KMS-11 (cell line): ENCODE measurements at regions not wholly inside any gene's neighbourhood (a gene's known extent, or its start where the extent isn't known, plus 50 kb on each side); places are given as distances from the start of the nearest gene placed in this dataset.
A peak's percentile ranks its signal among the peaks of the same experiment; 100 is the strongest.
"Not testable (repeated sequence)": the region's sequence is repeated elsewhere in the genome, so short reads cannot be mapped to it uniquely, and the experiment has no call there.

ENCODE experiments used
- H2AFZ ChIP-seq: fragments of 200-600 bp; sonication (generic); 2 replicates; pipeline ENCODE4 v1.6.1; 2016; ENCODE audit warnings: antibody characterized with exemption, mixed run types, low read depth
- H3K27ac ChIP-seq: fragments of 200-600 bp; sonication (generic); 2 replicates; pipeline ENCODE4 v1.6.1; 2016; ENCODE audit warnings: mild to moderate bottlenecking, mixed run types
- H3K27me3 ChIP-seq: fragments of 200-600 bp; sonication (generic); 2 replicates; pipeline ENCODE4 v1.6.1; 2017; ENCODE audit warnings: mild to moderate bottlenecking, low read depth, mixed run types, moderate library complexity; ENCODE audit not compliant: insufficient read depth
- H3K36me3 ChIP-seq: fragments of 200-600 bp; sonication (generic); 2 replicates; pipeline ENCODE4 v1.6.1; 2017; ENCODE audit warnings: mild to moderate bottlenecking, mixed run types; ENCODE audit not compliant: insufficient read depth
- H3K4me1 ChIP-seq: fragments of 200-600 bp; sonication (generic); 2 replicates; pipeline ENCODE4 v1.6.1; 2016; ENCODE audit warnings: mild to moderate bottlenecking, low read depth, mixed run types; ENCODE audit not compliant: poor library complexity, severe bottlenecking
- H3K4me2 ChIP-seq: fragments of 200-600 bp; sonication (generic); 2 replicates; pipeline ENCODE4 v1.7.0; 2016; ENCODE audit warnings: mild to moderate bottlenecking, mixed run types
- H3K4me3 ChIP-seq: fragments of 200-600 bp; sonication (generic); IDR thresholded peaks from 2 replicates; pipeline ENCODE4 v1.6.1; 2017; ENCODE audit warnings: low read depth, low read length, mixed read lengths; ENCODE audit not compliant: insufficient read depth
- H3K79me2 ChIP-seq: fragments of 200-600 bp; sonication (generic); 2 replicates; pipeline ENCODE4 v1.6.1; 2016; ENCODE audit warnings: low read depth, mixed run types; ENCODE audit not compliant: insufficient read depth
- H3K9ac ChIP-seq: fragments of 200-600 bp; sonication (generic); 2 replicates; pipeline ENCODE4 v1.6.1; 2016; ENCODE audit warnings: mild to moderate bottlenecking, mixed run types
- H4K20me1 ChIP-seq: fragments of 200-600 bp; sonication (generic); 2 replicates; pipeline ENCODE4 v1.6.1; 2016; ENCODE audit warnings: mild to moderate bottlenecking, mixed run types; ENCODE audit not compliant: insufficient read depth
- TF ChIP-seq, protein P1 (sequence below): fragments of 200-600 bp; sonication (generic); conservative IDR thresholded peaks from 2 replicates; pipeline ENCODE4 v1.6.1; 2017; ENCODE audit warnings: low read depth, mild to moderate bottlenecking, antibody characterized with exemption, low read length, moderate library complexity, mixed read lengths

DNA sequence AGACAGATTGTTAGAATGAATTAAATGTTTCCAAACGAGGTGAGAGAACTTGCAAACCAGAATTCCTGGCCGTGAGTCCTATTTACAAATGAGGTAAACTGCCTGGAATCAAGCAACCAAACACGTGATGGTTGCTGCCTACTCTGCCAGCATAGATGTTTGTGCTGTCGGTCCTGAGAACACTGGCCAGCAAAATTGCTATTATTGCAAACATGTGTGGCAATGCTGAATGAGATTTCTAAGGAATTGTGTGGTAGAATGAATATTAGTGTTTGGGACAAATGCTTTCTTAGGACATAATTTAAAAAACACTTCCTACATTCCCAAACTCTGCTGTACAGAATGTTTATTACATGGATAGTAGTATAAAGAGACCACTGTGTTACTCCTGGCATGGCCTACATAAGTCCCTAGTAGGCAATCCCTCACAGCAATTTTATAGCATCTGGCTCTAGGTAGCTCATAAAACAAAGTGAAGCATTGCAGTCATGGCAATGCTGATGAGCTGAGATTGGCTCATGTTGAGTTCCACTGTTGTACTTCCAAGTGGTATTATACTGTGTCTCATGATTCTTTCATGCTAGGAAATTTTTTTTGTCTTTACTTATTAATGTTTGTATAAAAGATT is 605.2 kb upstream of the EPHA5 start:
- TF ChIP-seq, protein P1, sequence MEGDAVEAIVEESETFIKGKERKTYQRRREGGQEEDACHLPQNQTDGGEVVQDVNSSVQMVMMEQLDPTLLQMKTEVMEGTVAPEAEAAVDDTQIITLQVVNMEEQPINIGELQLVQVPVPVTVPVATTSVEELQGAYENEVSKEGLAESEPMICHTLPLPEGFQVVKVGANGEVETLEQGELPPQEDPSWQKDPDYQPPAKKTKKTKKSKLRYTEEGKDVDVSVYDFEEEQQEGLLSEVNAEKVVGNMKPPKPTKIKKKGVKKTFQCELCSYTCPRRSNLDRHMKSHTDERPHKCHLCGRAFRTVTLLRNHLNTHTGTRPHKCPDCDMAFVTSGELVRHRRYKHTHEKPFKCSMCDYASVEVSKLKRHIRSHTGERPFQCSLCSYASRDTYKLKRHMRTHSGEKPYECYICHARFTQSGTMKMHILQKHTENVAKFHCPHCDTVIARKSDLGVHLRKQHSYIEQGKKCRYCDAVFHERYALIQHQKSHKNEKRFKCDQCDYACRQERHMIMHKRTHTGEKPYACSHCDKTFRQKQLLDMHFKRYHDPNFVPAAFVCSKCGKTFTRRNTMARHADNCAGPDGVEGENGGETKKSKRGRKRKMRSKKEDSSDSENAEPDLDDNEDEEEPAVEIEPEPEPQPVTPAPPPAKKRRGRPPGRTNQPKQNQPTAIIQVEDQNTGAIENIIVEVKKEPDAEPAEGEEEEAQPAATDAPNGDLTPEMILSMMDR: no peak
- H2AFZ ChIP-seq: no peak overlapping the region
- H3K4me3 ChIP-seq: no peak overlapping the region
- H3K36me3 ChIP-seq: no peaks in the 10 kb centered on the region
- no peaks in the 10 kb centered on the region for H3K4me1 ChIP-seq
- H3K27me3 ChIP-seq: no peaks in the 10 kb centered on the region
- H4K20me1 ChIP-seq: no peaks in the 10 kb centered on the region
- no peak overlapping the region for H3K27ac ChIP-seq
- no peaks in the 10 kb centered on the region for H3K79me2 ChIP-seq
- no peak overlapping the region for H3K4me2 ChIP-seq
- H3K9ac ChIP-seq: no peak overlapping the region

DNA sequence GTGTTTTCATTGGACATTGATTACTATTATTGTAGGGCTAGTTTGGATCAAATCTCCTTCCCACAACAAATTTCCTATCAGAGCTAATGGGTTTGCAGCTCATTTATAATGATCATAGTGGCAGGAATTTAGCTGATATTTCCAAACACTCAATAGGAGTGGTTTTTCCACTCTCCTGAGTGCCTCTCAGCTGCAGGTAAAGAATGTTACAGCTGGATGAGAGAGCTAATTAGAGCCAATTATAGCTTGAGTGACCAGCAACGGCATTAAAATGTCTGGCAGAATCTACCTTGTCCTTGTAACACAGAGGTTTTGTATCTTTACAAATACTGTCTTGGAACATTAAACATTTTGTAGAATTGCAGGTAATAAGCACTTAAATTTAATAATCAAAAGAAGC is 602.8 kb upstream of the EPHA5 start:
- TF ChIP-seq, protein P1: no peak
- H3K79me2 ChIP-seq: no peaks in the 10 kb centered on the region
- H3K4me1 ChIP-seq: peaks cover 3% of the 10 kb centered on the region
- no peaks in the 10 kb centered on the region for H3K36me3 ChIP-seq
- H3K27me3 ChIP-seq: no peaks in the 10 kb centered on the region
- H2AFZ ChIP-seq: no peak overlapping the region
- H3K9ac ChIP-seq: no peak overlapping the region
- H3K4me3 ChIP-seq: no peak overlapping the region
- H3K4me2 ChIP-seq: no peak overlapping the region
- no peak overlapping the region for H3K27ac ChIP-seq
- H4K20me1 ChIP-seq: no peaks in the 10 kb centered on the region

DNA sequence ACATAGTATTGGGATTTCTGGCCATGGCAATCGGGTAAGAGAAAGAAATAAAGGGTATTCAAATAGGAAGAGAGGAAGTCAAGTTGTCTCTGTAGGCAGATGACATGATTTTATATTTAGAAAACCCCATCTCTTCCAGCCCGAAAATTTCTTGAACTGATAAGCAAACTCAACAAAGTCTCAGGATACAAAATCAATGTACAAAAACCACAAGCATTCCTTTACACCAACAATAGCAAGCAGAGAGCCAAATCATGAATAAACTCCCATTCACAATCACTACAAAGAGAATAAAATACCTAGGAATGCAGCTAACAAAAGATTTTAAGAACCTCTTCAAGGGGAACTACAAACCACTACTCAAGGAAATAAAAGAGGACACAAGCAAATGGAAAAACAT is 600.1 kb upstream of the EPHA5 start:
- H3K9ac ChIP-seq, H2AFZ ChIP-seq, H3K27me3 ChIP-seq, H3K4me3 ChIP-seq, H3K36me3 ChIP-seq, H3K4me2 ChIP-seq, H3K27ac ChIP-seq, H4K20me1 ChIP-seq, H3K79me2 ChIP-seq: not testable (repeated sequence)
- H3K4me1 ChIP-seq: peaks cover 21% of the 10 kb centered on the region

DNA sequence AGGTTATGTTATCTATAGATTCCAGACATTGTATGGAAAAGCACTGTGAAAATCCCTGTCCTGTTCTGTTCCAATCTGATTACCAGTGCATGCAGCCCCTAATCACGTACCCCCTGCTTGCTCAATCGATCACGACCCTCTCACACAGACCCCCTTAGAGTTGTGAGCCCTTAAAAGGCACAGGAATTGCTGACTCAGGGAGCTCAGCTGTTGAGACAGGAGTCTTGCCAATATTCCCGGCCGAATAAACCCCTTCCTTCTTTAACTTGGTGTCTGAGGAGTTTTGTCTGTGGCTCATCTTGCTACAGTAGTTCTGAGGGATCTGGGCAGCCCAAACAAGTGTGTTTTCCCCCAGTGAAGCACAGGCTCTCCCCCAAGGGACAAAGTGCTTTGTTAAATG is 596.3 kb upstream of the EPHA5 start:
- H3K4me2 ChIP-seq: peak overlapping the region; percentile 59
- not testable (repeated sequence) for H3K4me3 ChIP-seq, H3K79me2 ChIP-seq, H4K20me1 ChIP-seq, H3K36me3 ChIP-seq, H3K27me3 ChIP-seq
- H3K4me1 ChIP-seq: peaks cover 25% of the 10 kb centered on the region
- H3K27ac ChIP-seq: peak overlapping the region; percentile 87
- peak overlapping the region; percentile 78; the same call in 1 of the 2 replicates for H3K9ac ChIP-seq
- H2AFZ ChIP-seq: peak overlapping the region; percentile 80; the same call in 1 of the 2 replicates

DNA sequence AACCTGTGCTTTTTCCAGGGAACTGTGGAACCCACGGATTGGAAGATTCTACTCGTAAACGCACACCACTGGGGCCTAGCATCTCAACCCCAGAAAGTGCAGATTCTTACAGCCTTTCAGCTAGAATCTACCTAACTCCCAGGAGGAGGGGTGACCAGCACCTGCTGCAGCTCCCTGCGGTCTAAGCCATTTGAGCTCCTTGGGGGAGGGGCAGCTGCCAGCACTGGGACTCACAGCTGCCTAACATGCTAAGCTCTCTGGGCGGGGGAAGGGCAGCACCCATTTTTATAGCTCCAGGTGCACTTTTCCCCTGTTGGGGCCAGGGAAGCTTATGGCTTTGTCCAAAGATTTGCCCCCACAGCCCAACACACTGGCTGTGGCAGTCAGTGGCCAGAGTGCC is 595.7 kb upstream of the EPHA5 start:
- no peaks in the 10 kb centered on the region for H3K27me3 ChIP-seq
- no peaks in the 10 kb centered on the region for H3K79me2 ChIP-seq
- peak overlapping the region; percentile 80 for H2AFZ ChIP-seq
- H3K4me1 ChIP-seq: peaks cover 25% of the 10 kb centered on the region
- TF ChIP-seq, protein P1: no peak
- no peaks in the 10 kb centered on the region for H4K20me1 ChIP-seq
- H3K4me3 ChIP-seq: no peak overlapping the region
- H3K36me3 ChIP-seq: no peaks in the 10 kb centered on the region
- peak overlapping the region; percentile 87 for H3K27ac ChIP-seq
- peak overlapping the region; percentile 78; the same call in 1 of the 2 replicates for H3K9ac ChIP-seq
- H3K4me2 ChIP-seq: peak overlapping the region; percentile 59
